Mucosa of gallbladder (tissue), 1 donor: ENCODE measurements at regions not wholly inside any gene's neighbourhood (a gene's known extent, or its start where the extent isn't known, plus 50 kb on each side); places are given as distances from the start of the nearest gene placed in this dataset.

Experiments used
- DNase-seq: peaks from one replicate; pipeline ENCODE4 v3.0.0-alpha.2; 2020; ENCODE audit warnings: low spot score
- donor health status: DM: no; HTN: no; CAD: no.

GRCh38 chr3:86731501-86731901, 259.4 kb downstream of the VGLL3 start:
- no peak for DNase-seq

GRCh38 chr3:86723433-86723832, 267.5 kb downstream of the VGLL3 start:
- DNase-seq, result no peak

GRCh38 chr3:86711634-86712033, 279.3 kb downstream of the VGLL3 start:
- no peak for DNase-seq

- no peak for DNase-seq
Observed at GRCh38 chr3:86708893-86709292, 282.1 kb downstream of the VGLL3 start.

DNA sequence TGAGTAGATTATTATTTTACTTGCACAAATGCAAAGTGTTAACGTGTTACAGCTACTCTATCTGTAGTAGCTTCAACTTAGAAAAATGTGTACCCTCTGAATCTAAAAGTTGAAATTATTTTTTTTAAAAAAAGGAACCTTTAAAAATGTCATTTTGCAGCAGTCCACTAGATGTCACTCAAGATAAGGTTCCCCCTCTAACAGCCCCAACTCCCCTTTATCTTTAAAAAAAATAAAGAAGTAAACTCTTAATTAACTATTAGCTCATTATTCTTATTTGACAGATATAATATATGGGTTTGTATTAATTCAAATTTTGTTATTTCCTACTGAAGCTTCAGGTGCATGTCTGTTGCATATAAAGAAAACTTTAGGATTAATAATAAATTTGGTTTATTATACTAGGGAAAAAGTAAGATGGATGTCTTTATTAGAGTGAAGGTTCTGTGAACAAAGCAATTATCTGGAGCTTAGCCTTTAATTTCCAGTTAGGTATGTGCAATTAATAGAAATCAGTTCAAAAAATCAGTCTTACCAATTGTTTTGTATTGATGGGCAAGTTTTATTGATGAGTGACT, 288.5 kb downstream of the VGLL3 start:
- no peak for DNase-seq

DNA sequence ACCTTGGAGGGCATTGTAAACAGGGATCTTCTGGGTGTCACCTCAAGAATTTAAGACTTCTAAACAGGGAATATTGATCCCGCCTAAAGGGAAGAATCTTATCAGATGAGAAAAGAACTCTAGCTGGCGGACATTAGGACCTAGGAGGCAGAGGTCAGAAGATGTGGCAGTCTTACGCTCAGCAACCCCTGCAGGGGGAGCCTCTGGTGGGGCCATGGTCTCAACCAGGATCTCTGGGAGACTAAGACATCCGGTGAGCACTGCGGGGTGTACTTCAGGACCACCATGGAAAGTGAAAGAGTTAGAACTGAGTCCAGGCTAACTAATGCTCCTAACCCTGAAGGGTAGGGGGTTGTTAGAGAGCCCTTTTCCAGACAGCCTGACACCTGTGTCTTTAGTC, 295.2 kb downstream of the VGLL3 start:
- no peak for DNase-seq

DNA sequence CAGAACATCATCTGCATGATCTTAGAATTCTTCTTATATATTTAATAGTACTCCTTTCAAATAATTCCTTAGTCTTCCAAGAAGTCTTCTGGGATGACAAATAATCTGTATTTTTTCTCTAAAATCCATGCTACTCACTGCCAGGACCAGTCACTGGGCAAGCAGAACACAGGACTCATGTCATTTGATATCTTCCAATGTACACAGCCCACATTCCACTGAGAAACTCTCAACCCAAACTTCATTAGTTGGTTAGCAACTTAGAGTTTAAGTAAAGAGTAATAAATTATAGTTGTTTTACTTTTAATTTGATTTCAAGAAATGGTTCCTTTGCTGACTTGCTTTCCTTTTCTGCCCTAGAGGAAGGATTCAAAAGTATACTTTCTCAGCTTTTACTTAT, 317.0 kb downstream of the VGLL3 start:
- DNase-seq, result no peak

GRCh38 chr3:86661817-86662216, 329.1 kb downstream of the VGLL3 start:
- DNase-seq, result no peak

DNA sequence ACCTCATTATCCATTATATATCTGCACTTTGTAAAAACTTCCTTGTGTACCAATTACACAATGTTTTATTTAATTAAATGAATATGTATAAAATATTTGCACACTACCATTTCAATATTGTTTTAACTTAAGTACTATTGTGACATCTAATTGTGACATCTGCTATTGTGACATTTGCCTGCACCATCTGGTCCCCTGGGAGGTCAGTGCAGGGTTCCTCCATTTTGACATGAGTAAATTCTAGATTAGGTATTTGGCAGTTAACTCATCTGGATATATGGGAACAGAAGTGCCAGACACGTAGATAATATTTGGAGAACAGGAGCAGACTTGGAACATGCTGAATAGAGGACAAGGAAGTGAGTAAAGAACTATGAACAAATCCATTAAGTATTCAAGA, 332.1 kb downstream of the VGLL3 start:
- no peak for DNase-seq

GRCh38 chr3:86654806-86655460, 336.0 kb downstream of the VGLL3 start:
- no peak for DNase-seq

DNA sequence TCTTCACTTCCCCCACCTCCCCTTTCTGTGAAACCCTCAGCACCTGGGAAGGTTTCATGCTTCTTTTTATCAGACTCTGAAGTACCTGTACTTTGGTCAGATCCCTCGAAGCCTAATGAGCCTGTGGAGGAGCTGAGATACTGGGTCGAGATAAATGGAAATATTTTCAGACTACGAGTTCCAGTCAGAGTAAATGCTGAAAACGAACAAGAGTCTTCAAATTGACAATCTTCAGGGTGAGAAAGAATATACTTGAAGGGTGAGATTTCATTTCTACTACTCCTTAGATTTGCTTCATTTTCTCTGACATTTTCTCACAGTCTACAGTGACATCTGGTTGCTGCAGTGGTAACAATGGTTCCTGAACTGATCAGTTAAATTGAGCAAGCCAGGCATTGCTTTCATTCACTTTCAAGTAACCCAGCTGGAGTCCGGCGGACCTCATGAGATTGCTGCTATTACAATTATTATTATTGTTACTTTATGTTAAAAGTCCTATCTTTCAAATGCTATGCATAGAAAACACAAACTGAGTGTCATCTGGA, 337.2 kb downstream of the VGLL3 start:
- DNase-seq, result no peak

DNA sequence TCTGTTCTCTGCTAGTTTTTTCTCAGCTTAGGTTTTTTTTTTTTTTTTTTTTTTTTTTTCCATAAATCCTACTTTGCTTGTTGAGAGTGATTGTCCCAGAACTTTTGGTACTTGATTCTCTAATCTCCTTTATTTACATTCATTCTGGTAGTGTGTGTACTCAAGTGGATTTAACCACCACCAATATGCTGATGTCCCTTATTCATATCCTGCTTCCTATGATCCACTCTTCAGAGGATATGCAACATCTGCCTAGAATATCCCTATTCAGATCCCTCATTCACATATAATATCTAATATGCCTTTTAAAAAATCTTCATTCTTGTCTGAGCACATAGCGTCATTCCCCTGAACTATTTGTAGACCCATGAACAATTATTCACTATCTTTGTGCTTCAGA, 342.9 kb downstream of the VGLL3 start:
- no peak for DNase-seq

GRCh38 chr3:86645756-86646155, 345.2 kb downstream of the VGLL3 start:
- DNase-seq, result no peak

GRCh38 chr3:86634361-86634760, 356.6 kb downstream of the VGLL3 start:
- no peak for DNase-seq

DNA sequence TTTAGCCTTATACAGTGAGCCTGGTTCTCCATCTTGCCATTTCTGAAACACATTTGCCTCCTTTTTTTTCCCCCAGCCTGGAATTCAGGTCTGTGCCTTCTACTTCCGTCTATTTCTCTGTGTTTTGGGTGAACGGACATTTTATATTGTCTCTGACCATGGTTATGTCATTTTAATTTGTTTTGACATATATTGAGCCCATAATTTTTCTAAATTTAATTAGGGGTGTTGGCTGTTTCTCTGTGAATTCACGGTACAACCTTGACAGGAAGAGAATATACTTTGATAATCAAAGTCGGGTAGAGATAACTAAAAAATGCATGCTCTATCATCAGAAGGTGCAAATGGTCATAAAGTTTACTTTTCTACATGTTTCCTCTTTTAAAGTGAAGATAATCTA, 361.4 kb downstream of the VGLL3 start:
- no peak for DNase-seq

DNA sequence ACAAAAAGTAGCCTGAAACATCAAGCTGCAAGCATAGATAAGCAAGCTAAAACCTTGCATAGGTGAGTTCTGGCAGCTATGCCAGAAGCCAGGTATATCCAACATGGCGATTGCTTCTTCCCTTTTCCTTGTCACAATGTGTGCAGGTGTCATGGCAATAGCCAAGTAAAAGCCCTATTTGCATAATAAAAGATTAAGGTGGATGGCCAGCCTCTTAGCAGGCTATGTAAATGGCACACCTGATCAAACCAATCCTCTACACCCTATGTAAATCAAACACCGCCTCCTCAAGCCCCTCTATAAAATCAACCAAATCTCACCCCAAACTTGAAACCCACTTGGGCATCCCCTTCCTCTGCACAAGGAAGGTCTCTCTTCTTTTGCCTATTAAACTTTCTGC, 366.8 kb downstream of the VGLL3 start:
- DNase-seq, result no peak

GRCh38 chr3:86618706-86619105, 372.2 kb downstream of the VGLL3 start:
- DNase-seq, result no peak

DNA sequence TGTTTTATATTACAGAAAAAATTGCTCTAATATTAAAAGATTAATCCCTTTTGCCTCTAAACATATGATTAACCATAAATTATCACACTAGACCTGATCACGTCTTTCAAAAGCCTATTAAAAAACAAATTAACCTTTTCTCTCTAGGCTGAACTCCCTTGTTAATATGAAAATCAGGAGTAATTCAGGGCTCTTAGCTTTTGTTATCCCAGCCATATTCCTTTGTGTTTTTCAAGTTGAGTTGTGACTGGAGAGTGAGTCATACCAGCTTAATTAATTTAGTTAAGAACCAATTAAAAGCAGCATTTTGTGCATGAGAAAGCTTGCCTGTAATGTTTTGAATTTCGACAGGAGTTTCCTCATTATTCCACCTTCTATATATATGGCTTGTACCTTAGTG, 385.8 kb downstream of the VGLL3 start:
- no peak for DNase-seq

GRCh38 chr3:86595696-86596095, 395.3 kb downstream of the VGLL3 start:
- no peak for DNase-seq

DNA sequence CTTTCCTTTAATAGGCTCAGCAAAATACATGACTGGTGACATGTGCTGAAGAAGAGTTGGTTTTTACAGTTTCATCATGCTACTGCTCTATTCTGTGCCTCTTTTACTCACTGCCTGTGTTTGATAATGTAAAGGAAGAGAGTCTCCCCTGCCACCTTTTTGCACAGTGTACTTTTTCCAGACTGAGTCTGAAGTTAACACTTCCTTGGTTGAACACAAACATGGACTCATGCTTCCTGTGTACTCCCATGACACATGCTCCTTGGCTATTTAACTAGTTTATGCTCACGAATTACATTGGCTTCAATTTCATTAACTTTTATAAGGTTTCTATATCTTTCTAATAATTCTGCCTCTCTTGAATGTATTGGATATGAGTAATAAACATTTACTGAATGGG, 396.1 kb downstream of the VGLL3 start:
- DNase-seq, result no peak

GRCh38 chr3:86578071-86578470, 412.9 kb downstream of the VGLL3 start:
- no peak for DNase-seq

- DNase-seq, result no peak
Observed at GRCh38 chr3:86563400-86563970, 427.5 kb downstream of the VGLL3 start.

DNA sequence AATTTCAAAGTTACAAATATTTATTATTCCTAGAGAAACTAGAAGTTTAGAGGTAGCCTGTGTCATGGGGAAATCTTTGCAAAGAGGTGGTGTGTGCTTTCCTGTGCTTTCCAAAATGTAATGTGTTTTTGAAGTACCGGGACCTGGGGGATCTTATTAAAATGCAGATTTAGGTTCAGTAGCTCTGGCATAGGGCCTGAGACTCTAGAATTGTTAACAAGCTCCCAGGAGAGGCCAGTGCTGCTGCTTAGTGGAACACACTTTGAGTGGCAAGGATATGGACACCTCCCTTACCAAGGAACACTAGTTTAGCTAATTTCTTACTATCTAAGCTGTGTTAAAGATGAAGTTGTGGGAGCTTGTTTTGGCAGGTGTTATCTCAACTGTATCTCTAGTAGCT, 428.9 kb downstream of the VGLL3 start:
- no peak for DNase-seq
